ENCODE measurements at regions not wholly inside any gene's neighbourhood (a gene's known extent, or its start where the extent isn't known, plus 50 kb on each side); places are given as distances from the start of the nearest gene placed in this dataset.
"Not testable (repeated sequence)": the region's sequence is repeated elsewhere in the genome, so short reads cannot be mapped to it uniquely, and the experiment has no call there.

- no peak for DNase-seq
These were observed 54.0 kb upstream of the RBFOX1 start for GRCh38 chr16:7278636-7279035.

GRCh38 chr16:7272567-7273158 is 60.0 kb upstream of the RBFOX1 start:
- no peak for DNase-seq

- no peak for DNase-seq
These were observed 61.2 kb upstream of the RBFOX1 start for GRCh38 chr16:7271486-7271885.

GRCh38 chr16:7270823-7271222 is 61.8 kb upstream of the RBFOX1 start:
- DNase-seq = no peak

DNA sequence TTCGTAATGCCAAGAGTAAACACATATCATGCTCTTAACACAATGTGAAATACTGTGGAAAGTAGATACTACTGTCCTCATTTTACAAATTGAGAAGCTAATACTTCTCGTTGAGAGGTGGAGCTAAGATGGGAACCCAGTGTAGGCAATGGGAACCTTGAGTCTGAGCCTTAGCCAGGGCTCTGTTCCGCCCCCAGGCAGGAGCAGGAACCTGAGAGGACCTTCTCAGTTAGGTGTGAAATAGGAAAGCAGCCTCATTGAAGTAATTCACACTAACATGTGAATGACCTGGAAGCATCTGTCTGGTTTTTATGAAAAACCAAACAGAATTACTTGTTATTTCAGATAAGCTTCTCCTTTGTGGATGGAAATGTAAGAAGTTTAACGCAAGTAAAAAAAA is 62.6 kb upstream of the RBFOX1 start:
- DNase-seq = no peak

DNA sequence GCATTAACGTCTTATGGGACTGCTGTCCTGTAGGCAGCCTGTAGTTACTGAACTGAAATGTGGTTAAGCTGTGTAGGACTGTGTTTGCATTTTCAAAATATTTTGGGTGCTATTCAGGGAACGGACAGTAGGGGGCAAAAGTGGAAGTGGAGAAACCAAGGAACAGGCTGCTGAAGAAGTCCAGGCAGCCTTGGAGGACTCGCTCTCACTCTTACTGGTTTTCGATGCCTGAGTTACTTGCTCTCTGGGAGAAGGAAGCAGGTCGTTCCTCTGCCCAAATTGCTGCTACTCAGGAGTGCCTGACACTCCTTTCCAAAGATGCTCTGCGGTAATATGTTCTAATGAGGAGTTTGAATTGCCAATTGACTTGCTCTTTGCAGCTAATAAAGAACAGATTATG is 64.5 kb upstream of the RBFOX1 start:
- DNase-seq = no peak

DNA sequence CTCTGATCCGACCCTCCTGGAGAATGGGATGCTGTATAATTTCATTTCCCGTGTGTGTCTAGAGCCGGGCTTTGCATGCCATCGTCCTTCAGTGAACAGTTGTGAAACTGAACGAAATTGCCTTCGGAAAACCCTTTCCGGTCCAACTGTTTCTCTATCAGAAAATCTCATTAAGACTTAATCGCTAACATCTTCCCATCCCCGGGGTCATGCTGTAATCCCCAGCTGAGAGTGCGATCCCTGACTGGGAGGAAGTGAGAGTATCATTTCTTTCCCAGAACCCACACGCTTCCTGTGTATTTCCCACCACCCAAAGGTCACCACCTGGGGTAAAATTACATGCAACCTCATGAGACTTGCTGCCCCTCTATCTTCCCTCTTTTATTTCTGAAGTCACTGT is 75.6 kb upstream of the RBFOX1 start:
- no peak for DNase-seq

DNA sequence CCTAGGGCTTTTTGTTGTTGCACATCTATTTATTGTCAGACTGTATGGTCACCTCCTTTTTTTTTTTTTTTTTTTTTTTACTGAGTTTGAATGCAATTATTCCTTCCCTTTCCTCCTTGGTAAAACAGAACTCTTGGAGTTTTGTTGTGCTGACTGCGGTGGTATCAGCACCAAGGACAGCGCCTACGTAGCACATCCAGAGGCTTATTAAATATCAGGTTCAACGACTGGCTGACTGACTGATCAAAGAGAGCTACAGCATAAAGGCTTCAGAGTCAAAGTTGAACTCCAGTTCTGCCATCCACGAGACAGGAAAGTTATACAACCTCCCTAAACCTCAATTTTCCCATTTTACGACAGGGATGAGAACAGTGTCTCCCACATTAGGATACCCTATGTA is 86.1 kb upstream of the RBFOX1 start:
- DNase-seq = no peak

DNA sequence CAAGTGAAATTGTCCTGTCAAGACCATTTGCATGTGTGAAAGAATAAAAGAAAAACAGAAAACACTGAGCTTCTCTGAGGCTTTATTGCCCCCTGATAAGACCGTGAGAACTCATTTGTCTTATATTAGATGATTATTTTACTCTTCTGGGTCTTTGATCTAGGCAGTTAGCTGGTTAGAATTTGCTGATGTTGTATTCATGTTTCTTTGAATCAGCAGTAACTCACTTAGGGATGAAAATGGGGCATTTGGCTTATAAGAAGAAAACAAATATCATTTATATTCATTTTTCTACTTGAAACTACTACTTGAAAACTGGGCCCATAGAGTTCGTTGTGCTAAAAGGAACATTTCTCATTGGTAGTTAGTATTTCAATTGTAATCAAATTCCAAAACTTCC is 93.1 kb upstream of the RBFOX1 start:
- DNase-seq = no peak

DNA sequence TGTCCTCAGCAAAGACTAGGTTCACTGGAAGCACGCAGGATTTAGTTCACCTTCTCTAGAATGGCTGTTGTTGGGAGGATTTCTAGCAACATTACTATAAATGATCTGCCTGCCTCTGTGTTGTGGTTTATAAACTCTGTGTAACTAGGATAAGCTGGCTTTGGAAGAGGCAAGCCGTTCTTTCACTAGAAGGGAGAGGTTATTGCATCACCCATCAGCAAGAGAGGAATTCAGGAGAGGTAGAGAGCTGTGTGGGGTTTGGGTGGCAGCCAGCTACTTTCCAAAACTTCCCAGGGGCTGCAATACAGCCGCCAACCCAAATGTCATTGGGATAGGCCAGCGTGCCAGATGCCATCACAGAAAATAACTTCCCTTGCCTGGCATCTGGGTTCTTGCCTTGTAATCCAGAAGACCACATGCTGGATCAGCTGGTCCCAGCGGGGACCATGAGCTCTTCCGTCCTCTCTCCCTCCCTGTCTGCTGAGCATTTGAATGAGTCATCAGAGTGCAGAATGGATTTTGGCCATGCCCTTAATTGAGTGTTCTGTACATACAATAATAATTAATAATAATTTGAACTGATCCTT is 95.7 kb upstream of the RBFOX1 start:
- DNase-seq = no peak

GRCh38 chr16:7233975-7234374 is 98.7 kb upstream of the RBFOX1 start:
- DNase-seq = no peak

GRCh38 chr16:7231762-7232161 is 100.9 kb upstream of the RBFOX1 start:
- no peak for DNase-seq

DNA sequence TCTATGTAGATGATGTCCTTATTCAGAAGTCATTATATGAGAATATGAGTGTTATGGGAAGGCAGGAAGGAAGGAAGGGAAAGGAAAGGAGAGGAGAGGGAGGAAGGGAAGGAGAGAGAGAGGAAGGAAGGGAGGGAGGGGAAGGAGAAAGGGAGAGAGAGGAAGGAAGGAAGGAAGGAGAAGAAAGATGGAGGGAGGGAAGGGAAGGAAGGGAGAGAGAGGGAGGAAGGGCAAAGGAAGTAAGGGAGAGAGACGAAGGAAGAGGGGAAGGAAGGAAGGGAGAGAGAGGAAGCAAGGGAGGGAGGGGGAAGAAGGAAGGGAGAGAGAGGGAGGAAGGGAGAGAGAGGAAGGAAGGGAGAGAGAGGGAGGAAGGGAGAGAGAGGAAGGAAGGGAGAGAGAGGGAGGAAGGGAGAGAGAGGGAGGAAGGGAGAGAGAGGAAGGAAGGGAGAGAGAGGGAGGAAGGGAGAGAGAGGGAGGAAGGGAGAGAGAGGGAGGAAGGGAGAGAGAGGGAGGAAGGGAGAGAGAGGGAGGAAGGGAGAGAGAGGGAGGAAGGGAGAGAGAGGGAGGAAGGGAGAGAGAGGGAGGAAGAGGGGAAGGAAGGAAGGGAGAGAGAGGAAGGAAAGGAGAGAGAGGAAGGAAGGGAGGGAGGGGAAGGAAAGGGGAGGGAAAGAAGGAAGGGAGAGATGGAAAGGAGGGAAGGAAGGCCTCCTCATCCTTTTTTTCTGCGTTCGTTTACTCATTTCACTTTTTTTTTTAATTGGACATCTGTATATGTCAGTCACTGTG is 103.0 kb upstream of the RBFOX1 start:
- not testable (repeated sequence) for DNase-seq

GRCh38 chr16:7227229-7227721 is 105.4 kb upstream of the RBFOX1 start:
- no peak for DNase-seq

- no peak for DNase-seq
These were observed 111.5 kb upstream of the RBFOX1 start for GRCh38 chr16:7221157-7221556.

- no peak for DNase-seq
These were observed 113.7 kb upstream of the RBFOX1 start for GRCh38 chr16:7218936-7219335.

GRCh38 chr16:7217797-7218196 is 114.8 kb upstream of the RBFOX1 start:
- no peak for DNase-seq

- no peak for DNase-seq
These were observed 115.9 kb upstream of the RBFOX1 start for GRCh38 chr16:7216719-7217118.

DNA sequence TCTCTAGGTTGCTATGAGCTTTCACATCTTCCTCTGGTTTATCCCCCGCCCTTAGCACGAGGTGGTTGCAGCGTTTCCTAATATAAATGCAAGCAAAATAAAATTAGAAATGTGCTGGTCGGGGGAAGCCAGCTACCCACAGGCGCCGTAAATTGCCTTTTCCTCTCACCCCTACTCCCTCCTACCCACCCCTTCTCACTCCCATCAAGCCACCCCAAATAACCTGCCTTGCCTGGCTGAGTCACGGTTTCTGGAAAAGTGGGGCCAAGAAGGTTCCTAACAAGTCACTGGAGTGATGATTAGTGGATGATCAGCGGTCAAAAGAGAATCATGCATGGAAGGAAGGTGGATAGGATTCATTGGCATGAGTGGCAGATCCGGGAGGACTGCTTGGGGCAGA is 120.9 kb upstream of the RBFOX1 start:
- DNase-seq = no peak

- no peak for DNase-seq
These were observed 123.0 kb upstream of the RBFOX1 start for GRCh38 chr16:7209598-7209997.

- DNase-seq = no peak
These were observed 126.2 kb upstream of the RBFOX1 start for GRCh38 chr16:7206469-7206868.

DNA sequence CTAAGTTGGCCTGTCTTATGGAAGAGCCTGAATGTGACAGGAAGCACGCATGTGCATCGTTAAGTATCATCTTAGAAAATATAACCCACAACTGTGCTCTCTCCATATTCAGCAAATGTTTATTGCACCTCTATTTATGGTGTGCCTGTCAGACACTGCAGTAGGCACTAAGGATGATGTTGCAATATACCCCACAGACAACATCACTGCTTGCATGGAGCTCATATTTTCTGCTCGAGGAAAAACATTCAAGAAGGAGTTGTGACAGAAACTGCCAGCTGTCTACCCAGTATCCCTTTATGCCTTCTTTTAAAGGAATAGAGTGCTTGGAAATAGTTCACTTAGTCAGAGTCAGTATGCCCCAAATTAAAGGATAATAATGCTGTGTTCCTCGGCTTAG is 132.3 kb upstream of the RBFOX1 start:
- DNase-seq = no peak

GRCh38 chr16:7185689-7186088 is 147.0 kb upstream of the RBFOX1 start:
- no peak for DNase-seq

- no peak for DNase-seq
These were observed 147.5 kb upstream of the RBFOX1 start for GRCh38 chr16:7185165-7185564.

Measured in activated CD4-positive, alpha-beta T cell treated with anti-CD3 and anti-CD28 coated beads, Interleukin-2, amount 50 U/mL, for 1 hour (primary cell).